AG09309 (cell line): ENCODE measurements at regions not wholly inside any gene's neighbourhood (a gene's known extent, or its start where the extent isn't known, plus 50 kb on each side); places are given as distances from the start of the nearest gene placed in this dataset.
A peak's percentile ranks its signal among the peaks of the same experiment; 100 is the strongest.

Source experiments
- DNase-seq: peaks from one replicate; pipeline ENCODE4 v3.0.0-alpha.2; 2010; ENCODE audit warnings: low read depth
- H3K4me3 ChIP-seq: 2 replicates; pipeline ENCODE4 v1.5.1; 2011; ENCODE audit warnings: mild to moderate bottlenecking, low read depth, low read length, moderate library complexity; ENCODE audit not compliant: control insufficient read depth
- CTCF ChIP-seq: IDR thresholded peaks from 2 replicates; pipeline ENCODE4 v1.5.1; 2011; ENCODE audit warnings: mild to moderate bottlenecking, low read depth, low read length, inconsistent platforms; ENCODE audit not compliant: insufficient read depth, control insufficient read depth; ENCODE audit errors: missing control alignments

- TF ChIP-seq CTCF, result no peak
- no peak for DNase-seq
- no peak overlapping the region for H3K4me3 ChIP-seq
These were observed 159.7 kb upstream of the RAD23B start for GRCh38 chr9:107123389-107123788.

GRCh38 chr9:107127608-107128007 is 155.5 kb upstream of the RAD23B start:
- TF ChIP-seq CTCF, result no peak
- no peak for DNase-seq
- no peak overlapping the region for H3K4me3 ChIP-seq

GRCh38 chr9:107131108-107131799 is 151.8 kb upstream of the RAD23B start:
- H3K4me3 ChIP-seq, result no peak overlapping the region
- no peak for TF ChIP-seq CTCF
- DNase-seq, result no peak

- no peak for DNase-seq
- no peak overlapping the region for H3K4me3 ChIP-seq
- no peak for TF ChIP-seq CTCF
These were observed 146.8 kb upstream of the RAD23B start for GRCh38 chr9:107136296-107136695.

- peak; percentile 70 for TF ChIP-seq CTCF
- no peak for DNase-seq
- no peak overlapping the region for H3K4me3 ChIP-seq
These were observed 145.4 kb upstream of the RAD23B start for GRCh38 chr9:107137495-107138202.

- no peak overlapping the region for H3K4me3 ChIP-seq
- DNase-seq, result no peak
- TF ChIP-seq CTCF, result no peak
These were observed 144.7 kb upstream of the RAD23B start for GRCh38 chr9:107138261-107138992.
